Nephron progenitor cell (in vitro differentiated cells): ENCODE measurements at regions not wholly inside any gene's neighbourhood (a gene's known extent, or its start where the extent isn't known, plus 50 kb on each side); places are given as distances from the start of the nearest gene placed in this dataset.

Source experiments
- DNase-seq: peaks from one replicate; pipeline ENCODE4 v3.0.0; 2021
- H3K27ac Mint-ChIP-seq: 2 replicates; pipeline ENCODE4 v1.8.0; 2021; ENCODE audit warnings: mild to moderate bottlenecking, moderate library complexity, mixed read lengths
- H3K27me3 Mint-ChIP-seq: 2 replicates; pipeline ENCODE4 v1.8.0; 2021; ENCODE audit warnings: mild to moderate bottlenecking, low read depth, mixed read lengths; ENCODE audit not compliant: poor library complexity
- H3K36me3 Mint-ChIP-seq: 2 replicates; pipeline ENCODE4 v1.8.0; 2021; ENCODE audit warnings: low read depth, mixed read lengths
- H3K4me1 Mint-ChIP-seq: 2 replicates; pipeline ENCODE4 v1.8.0; 2021; ENCODE audit warnings: mixed read lengths
- H3K4me3 Mint-ChIP-seq: 2 replicates; pipeline ENCODE4 v1.8.0; 2021; ENCODE audit warnings: mild to moderate bottlenecking, moderate library complexity, mixed read lengths
- H3K9me3 Mint-ChIP-seq: 2 replicates; pipeline ENCODE4 v1.8.0; 2021; ENCODE audit warnings: mild to moderate bottlenecking, moderate library complexity, mixed read lengths
- TF ChIP-seq, protein P1 (sequence below): fragments of 200-600 bp; sonication (generic); IDR thresholded peaks from 2 replicates; pipeline ENCODE4 v1.5.0; 2021; ENCODE audit warnings: antibody characterized with exemption

DNA sequence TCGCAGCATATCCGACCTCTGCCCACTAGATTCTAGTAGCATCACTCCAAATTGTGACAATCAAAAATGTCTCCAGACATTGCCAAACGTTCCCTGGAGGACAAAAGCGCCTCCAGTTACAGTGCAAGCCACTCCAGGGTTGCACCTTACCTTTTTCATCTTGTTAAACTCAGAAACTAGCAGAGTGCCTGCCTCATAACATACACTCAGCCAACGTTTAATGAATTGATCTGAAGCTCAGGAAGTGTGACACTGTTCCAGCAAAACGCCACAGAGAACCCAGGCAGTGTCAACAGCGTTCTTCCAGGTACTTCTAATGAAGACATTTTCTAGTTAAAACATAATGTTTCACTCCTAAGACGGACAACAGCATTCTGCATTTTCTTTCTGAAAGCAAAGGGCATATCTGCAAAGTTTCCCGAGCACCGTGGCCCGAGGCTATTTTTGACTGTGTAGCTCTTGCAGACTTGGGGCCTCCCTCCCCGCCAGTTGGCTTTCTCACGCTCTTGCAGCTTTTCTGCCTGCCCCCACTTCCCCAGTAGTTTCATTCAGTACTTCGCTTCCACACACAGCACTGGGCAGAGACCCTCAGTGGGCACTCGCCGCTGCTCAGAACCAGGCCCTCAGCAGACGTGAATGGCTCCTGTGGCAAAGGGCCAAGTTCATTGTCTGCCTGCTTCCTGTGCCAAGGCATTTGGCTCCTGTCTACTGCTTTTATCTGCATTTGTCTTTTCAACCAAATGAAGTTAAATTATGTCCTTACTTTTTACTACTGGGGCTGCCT, 133.4 kb upstream of the TTC29 start:
- H3K27me3 Mint-ChIP-seq, result peaks cover 9% of the 10 kb centered on the region
- H3K27ac Mint-ChIP-seq, result no peak overlapping the region
- H3K4me3 Mint-ChIP-seq, result no peak overlapping the region
- no peaks in the 10 kb centered on the region for H3K36me3 Mint-ChIP-seq
- TF ChIP-seq, protein P1, sequence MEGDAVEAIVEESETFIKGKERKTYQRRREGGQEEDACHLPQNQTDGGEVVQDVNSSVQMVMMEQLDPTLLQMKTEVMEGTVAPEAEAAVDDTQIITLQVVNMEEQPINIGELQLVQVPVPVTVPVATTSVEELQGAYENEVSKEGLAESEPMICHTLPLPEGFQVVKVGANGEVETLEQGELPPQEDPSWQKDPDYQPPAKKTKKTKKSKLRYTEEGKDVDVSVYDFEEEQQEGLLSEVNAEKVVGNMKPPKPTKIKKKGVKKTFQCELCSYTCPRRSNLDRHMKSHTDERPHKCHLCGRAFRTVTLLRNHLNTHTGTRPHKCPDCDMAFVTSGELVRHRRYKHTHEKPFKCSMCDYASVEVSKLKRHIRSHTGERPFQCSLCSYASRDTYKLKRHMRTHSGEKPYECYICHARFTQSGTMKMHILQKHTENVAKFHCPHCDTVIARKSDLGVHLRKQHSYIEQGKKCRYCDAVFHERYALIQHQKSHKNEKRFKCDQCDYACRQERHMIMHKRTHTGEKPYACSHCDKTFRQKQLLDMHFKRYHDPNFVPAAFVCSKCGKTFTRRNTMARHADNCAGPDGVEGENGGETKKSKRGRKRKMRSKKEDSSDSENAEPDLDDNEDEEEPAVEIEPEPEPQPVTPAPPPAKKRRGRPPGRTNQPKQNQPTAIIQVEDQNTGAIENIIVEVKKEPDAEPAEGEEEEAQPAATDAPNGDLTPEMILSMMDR, result no peak
- H3K4me1 Mint-ChIP-seq, result no peaks in the 10 kb centered on the region
- H3K9me3 Mint-ChIP-seq, result peaks cover 17% of the 10 kb centered on the region
- DNase-seq, result no peak

DNA sequence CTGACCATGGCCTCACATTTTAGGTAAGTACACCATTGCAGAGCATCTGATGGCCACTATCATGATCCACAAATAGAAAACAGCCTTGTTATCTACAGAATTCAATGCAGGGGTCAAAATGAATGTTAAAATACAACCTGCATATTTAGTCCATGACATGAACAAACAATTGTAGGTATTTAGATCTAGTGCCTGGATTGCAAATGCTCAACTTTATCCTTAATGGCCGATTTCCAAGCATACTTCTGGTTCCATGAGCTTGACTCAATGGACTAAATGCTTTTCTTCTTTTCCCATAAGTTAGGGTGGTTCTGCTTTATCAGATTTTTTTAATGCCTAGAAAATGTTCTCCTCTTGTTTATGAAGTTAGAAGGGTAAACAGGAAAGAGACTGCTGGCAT, 139.2 kb upstream of the TTC29 start:
- Mint-ChIP-seq H3K27me3 (peaks cover 1% of the 10 kb centered on the region), H3K4me3 (no peak overlapping the region), H3K27ac (no peak overlapping the region), H3K9me3 (no peaks in the 10 kb centered on the region), H3K4me1 (peaks cover 5% of the 10 kb centered on the region), H3K36me3 (no peaks in the 10 kb centered on the region)
- DNase-seq, result no peak
- TF ChIP-seq, protein P1, result no peak

DNA sequence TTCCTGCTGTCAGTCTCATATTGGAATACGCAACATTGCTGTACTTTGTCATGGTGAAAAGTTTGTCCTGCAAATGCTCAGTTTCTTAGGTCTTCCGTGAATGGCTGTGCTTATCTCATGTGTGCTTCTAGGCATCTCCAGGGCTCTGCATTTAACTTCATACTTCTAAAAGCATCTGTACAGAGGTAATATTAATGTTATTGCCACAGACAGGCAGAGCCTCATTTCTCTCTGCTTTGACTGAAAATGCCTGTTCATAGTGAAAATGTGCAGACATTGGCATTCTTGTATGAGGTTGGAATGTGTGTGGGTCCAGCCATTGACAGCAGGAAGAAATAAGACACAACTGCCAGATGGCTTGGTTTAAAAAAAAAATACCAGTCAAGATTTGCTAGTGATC, 140.1 kb upstream of the TTC29 start:
- TF ChIP-seq, protein P1, result no peak
- peaks cover 5% of the 10 kb centered on the region for H3K4me1 Mint-ChIP-seq
- peaks cover 3% of the 10 kb centered on the region for H3K27me3 Mint-ChIP-seq
- DNase-seq, result no peak
- H3K36me3 Mint-ChIP-seq, result no peaks in the 10 kb centered on the region
- H3K27ac Mint-ChIP-seq, result no peak overlapping the region
- H3K4me3 Mint-ChIP-seq, result no peak overlapping the region
- no peaks in the 10 kb centered on the region for H3K9me3 Mint-ChIP-seq

DNA sequence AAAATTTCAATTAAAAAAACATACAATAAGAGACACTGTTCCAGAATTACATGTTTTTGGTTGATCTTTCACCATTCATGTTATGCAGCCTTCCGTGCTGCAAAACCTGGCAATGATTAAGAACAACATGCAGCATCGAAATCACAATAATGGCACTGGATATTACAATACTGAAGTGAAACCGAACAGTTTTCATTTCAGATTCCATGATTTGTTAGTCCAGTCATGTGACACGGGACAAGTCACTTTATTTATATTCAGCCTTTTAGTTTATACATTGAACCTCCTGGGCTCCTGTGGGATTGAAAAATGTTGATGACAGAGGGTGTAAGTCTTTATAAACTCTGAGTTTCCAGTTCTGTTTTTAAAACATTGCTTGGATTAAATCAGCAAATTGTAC, 142.5 kb upstream of the TTC29 start:
- Mint-ChIP-seq H3K36me3 (no peaks in the 10 kb centered on the region), H3K9me3 (no peaks in the 10 kb centered on the region), H3K4me3 (no peak overlapping the region), H3K27ac (no peak overlapping the region), H3K27me3 (peaks cover 6% of the 10 kb centered on the region), H3K4me1 (peaks cover 5% of the 10 kb centered on the region)
- TF ChIP-seq, protein P1, result no peak
- DNase-seq, result no peak

DNA sequence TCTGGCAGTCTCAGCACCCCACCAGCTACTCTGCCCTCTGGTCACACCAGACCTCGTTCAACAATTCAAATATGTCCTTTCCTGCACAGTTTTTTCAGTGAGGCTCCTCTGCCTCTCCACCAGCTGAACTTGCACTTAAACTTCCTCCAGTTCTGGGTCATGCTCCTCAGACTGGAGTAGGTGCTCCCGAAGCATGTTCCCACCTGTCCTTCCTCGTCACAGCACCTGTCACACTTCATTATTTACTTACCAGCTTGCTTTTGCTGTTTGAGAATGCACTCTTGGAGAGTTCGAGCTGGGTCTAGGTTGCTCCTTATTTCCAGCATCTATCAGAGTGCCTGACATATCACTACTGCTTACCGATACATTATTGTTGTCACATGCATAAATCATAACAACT, 144.8 kb upstream of the TTC29 start:
- H3K4me3 Mint-ChIP-seq, result no peak overlapping the region
- DNase-seq, result no peak
- peaks cover 5% of the 10 kb centered on the region for H3K4me1 Mint-ChIP-seq
- H3K27me3 Mint-ChIP-seq, result peaks cover 6% of the 10 kb centered on the region
- no peak overlapping the region for H3K27ac Mint-ChIP-seq
- H3K36me3 Mint-ChIP-seq, result no peaks in the 10 kb centered on the region
- H3K9me3 Mint-ChIP-seq, result no peaks in the 10 kb centered on the region
- TF ChIP-seq, protein P1, result no peak

DNA sequence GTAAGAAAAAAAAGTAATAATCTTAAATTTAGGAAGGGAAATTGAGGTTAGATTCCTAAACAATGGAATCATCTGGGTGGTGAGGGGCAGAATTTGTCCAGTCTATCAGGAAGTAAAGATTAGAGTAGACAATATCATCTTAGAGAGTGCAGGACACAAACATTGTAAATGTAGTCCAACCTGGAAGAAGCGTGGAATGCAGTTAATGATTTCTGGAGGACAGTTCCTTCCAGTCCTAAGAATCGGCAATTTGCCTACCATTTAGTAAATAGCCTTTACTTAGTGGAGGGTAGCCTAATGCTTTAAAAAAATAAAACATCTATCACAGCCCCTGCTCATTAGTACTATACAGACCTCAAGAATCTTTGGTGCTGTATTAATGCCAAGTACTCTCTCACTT, 147.5 kb upstream of the TTC29 start:
- Mint-ChIP-seq H3K4me1 (peaks cover 9% of the 10 kb centered on the region), H3K27ac (no peak overlapping the region), H3K36me3 (no peaks in the 10 kb centered on the region), H3K27me3 (peaks cover 6% of the 10 kb centered on the region), H3K4me3 (no peak overlapping the region), H3K9me3 (no peaks in the 10 kb centered on the region)
- TF ChIP-seq, protein P1, result no peak
- no peak for DNase-seq
